ENCODE measurements at regions not wholly inside any gene's neighbourhood (a gene's known extent, or its start where the extent isn't known, plus 50 kb on each side); places are given as distances from the start of the nearest gene placed in this dataset.

DNA sequence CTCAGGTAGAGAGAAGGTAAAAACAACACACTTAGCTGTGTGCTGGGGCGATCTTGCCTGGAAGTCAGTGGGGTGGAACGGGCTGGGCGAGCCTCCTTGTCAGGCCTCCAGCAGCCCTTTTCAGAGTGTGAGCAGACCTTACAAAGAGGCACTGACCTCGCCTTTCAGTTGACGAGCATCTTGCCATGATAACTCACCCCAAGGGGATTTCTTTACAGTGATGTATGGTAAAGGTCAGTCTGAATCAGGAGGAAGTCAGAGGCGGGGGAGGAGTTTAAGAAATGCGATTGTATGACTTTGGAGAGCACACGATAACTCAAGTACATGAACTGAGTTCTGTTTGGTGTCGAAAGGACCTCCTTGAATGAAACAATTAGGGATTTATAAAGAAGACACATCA, 326.5 kb upstream of the PROX1 start:
- TF ChIP-seq, protein P1, sequence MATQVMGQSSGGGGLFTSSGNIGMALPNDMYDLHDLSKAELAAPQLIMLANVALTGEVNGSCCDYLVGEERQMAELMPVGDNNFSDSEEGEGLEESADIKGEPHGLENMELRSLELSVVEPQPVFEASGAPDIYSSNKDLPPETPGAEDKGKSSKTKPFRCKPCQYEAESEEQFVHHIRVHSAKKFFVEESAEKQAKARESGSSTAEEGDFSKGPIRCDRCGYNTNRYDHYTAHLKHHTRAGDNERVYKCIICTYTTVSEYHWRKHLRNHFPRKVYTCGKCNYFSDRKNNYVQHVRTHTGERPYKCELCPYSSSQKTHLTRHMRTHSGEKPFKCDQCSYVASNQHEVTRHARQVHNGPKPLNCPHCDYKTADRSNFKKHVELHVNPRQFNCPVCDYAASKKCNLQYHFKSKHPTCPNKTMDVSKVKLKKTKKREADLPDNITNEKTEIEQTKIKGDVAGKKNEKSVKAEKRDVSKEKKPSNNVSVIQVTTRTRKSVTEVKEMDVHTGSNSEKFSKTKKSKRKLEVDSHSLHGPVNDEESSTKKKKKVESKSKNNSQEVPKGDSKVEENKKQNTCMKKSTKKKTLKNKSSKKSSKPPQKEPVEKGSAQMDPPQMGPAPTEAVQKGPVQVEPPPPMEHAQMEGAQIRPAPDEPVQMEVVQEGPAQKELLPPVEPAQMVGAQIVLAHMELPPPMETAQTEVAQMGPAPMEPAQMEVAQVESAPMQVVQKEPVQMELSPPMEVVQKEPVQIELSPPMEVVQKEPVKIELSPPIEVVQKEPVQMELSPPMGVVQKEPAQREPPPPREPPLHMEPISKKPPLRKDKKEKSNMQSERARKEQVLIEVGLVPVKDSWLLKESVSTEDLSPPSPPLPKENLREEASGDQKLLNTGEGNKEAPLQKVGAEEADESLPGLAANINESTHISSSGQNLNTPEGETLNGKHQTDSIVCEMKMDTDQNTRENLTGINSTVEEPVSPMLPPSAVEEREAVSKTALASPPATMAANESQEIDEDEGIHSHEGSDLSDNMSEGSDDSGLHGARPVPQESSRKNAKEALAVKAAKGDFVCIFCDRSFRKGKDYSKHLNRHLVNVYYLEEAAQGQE (IDR thresholded peaks at IDR 0.05; ENCODE audit: insufficient read depth in 1 of 2, low read depth in 2 of 2, low read length in 2 of 2), result no peak
- TF ChIP-seq POLR2AphosphoS5 (IDR thresholded peaks at IDR 0.05; ENCODE audit: low read depth, low read length) (no peak), TAF1 (IDR thresholded peaks at IDR 0.05; ENCODE audit: borderline replicate concordance, insufficient read depth, low read length) (no peak), FOXP2 (optimal IDR thresholded peaks at IDR 0.05; ENCODE audit: borderline replicate concordance, extremely low read depth, extremely low read length, insufficient read depth) (no peak), SIN3A (IDR thresholded peaks at IDR 0.05; ENCODE audit: borderline replicate concordance, insufficient read depth, low read length) (no peak)
